ENCODE measurements at regions not wholly inside any gene's neighbourhood (a gene's known extent, or its start where the extent isn't known, plus 50 kb on each side); places are given as distances from the start of the nearest gene placed in this dataset.

DNA sequence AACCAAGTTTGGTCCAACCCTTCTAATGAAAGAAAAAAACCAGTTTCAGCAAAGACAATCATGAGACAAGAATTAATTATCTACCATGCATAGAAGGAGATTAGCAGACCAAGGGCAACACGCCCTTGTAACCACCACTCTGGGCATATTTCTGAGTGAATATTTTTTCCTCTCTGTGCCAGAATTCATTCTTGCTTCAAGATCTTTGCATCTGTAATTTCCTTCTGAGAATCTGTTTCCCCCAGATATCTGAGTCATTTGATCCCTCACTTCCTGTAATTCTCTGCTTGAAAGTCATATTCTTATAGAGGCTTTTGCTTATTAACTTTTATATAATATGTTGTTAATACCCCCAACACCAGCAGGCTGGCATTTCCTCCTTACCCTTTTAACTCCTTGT lies 243.7 kb downstream of the SLC16A7 start:
- DNase-seq (ENCODE audit: low read depth in 2 of 2), result peak; percentile 17 to 62

DNA sequence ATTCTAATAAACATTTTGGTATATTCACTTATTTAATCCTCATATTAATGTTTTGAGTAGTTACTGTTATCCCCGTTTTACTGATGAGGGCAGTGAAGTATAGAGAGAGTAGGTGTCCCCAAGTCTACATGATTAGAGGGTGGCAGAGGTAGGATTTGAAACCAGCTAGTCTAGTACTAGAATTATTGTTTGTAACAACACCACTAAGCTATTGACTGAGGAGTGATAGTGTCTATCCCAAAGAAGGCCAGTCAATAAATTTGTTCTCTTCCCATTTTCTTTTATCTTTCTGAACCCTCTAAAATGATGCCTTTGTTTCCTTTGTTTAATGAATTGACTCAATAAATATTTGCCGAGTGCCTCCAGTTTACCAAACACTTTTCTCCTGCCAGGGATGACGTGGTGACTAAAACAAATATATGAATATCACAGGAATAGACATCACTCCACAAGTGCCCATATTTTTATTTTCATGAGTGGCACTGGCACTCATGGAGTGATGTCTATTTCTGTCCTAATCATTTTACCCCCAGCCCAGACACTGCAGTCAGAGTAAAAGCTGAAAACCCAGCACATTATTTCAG lies 247.5 kb downstream of the SLC16A7 start:
- DNase-seq (ENCODE audit: low read depth in 2 of 2), result no peak

DNA sequence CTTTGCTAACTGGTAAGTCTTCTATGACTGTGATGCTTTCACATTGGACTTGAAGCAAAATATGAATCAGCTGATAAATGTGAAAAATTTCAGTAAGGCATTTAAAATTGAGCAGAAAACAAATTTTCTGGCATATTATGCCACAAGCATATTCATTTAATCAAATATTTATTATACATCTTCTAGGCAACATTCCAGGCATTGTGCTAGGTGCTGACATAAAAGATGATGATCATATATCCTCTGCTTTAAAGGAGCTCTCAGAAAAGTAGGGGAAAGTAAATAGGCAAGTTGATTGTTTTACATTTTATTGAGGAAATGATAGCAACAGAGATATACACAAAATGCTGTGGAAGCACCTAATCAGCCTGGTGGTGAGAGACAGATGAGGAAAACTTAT lies 248.9 kb downstream of the SLC16A7 start:
- no peak for DNase-seq (ENCODE audit: low read depth in 2 of 2)

DNA sequence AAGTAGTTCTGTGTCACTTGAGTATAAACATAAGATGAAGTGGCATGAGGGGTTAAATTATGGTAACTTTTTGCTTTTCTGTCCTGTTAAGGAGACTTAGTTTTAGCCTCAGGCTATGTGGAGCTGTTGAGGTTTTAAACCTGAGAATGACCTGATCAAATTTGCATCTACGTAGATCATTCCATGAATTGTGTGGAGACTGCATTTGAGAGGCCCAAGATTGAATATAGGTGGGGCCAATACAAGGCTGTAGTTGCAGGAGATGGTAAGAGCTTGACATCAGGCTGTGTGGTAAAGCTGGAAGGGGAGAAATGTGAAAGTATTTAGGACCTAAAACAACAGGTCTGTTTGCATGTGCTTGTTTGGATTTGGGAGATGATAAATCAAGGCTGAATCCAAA lies 249.5 kb downstream of the SLC16A7 start:
- no peak for DNase-seq (ENCODE audit: low read depth in 2 of 2)

DNA sequence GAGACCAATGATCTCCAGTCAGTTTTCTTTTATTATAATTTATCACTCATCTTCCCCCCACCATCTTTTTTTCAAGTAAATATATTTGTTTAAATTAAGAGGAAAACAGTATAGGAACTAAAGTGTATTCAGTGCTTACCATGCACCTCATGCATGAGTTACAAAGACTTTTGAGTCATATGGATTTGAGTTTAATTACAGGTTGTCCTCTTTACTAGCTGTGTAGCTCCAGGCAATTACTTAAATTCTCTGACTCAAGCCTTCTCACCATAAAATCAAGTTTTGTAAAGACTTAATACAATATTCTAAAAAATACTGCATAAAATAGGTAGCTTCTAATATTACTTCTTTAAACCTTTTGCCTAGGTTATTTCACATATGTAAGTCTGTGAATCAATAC lies 251.3 kb downstream of the SLC16A7 start:
- no peak for DNase-seq (ENCODE audit: low read depth in 2 of 2)

DNA sequence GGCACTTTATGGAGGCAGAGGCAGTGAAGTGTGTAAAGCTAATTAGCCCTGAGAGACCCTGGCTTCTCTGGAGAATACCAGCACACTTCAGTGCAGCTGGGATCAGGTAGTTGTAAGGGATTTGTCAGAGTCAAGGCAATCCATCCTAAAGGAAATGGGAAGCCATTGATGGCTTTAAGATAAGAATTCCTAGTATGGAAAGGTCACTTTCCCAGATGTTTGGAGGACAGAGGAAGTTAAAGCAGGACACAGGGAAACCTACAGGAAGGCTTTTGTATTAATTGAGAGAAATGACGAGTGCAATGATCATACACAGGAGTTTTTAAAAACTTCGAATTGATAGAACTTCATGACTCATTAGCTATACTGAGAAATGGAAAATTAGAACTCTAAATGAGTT lies 254.4 kb downstream of the SLC16A7 start:
- peak in 1 of 2 donors; percentile 7 for DNase-seq (ENCODE audit: low read depth in 2 of 2)

DNA sequence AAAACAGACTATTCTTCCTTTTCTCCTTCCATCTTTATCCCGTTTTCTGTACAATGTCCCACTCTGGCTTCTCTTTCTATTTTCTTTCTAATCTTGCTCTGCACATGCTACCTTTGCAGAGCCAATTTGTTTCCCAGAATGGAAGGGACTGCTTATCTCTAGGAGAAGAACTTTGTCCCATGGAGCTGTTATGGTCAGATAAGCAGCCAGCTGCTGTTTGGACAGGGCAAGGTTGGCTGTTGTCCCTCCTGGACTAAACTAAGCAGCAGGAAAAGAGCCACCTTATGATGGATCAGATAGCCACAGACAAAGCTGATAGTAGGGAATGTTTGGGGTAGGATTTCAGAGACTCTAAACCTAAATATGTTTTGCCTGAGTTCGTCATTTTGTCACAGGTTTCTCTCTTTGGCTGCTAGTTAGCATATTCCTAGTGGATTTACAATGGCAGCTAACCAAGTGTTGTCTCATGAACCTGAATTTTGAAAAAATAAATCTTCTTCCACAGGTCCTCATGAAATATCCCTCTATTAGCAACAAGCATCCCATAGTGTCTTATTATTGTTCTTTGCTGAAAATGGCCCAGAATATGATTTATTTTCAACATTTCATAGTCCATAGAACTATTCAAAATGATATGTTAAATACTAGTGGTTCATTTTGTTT lies 262.8 kb downstream of the SLC16A7 start:
- DNase-seq (ENCODE audit: low read depth in 2 of 2), result no peak

DNA sequence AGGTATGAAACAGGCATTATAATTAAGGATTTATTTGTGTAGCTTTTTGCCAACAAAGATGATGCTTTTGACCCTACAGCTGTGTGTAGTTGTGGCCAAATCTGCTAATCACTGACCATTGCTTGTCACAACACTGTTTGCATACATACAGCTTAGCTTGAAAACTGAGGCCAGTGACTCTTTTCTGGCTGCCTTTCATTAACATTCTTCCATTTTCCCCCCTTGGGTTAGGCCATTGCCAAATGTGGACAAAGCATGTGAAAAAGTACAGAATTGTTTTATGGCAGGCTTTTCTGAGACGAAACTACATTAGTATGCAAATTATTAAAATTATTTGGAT lies 263.3 kb downstream of the SLC16A7 start:
- no peak for DNase-seq (ENCODE audit: low read depth in 2 of 2)

DNA sequence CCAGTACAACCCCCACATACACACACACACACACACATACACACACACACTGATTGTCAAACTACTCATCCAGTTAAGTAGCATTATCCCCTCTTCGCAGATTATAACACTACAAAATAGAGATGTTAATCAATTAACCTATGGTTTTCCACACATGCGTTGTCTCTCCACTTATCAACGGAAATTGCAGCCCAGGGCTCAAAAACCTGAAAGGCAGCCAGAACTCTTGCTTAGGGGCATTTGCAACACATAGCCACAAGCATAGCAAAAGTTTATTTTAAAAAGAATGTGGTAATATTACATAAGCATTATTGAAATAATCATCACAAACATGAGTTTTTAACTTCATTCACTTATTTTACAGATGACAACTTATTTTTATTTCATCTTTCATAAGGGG lies 265.8 kb downstream of the SLC16A7 start:
- DNase-seq (ENCODE audit: low read depth in 2 of 2), result no peak

DNA sequence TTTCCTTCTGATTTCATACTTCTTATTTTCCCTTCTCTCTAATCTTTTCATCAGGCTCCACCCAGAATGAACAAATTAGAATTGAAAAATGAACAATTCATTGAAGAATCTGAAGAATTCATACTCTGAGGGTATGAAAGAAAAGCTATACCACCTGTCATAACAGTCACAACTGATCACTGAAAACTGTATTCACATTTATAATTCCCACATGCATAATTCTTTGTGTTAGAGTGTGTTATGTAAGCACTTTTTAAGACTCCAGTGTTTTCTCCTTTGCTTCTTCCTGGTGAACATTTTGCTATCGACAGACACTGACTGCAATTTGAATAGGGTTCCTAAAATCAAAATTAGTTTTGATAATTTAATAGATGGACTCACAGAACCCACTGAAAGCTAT lies 271.2 kb downstream of the SLC16A7 start:
- no peak for DNase-seq (ENCODE audit: low read depth in 2 of 2)

DNA sequence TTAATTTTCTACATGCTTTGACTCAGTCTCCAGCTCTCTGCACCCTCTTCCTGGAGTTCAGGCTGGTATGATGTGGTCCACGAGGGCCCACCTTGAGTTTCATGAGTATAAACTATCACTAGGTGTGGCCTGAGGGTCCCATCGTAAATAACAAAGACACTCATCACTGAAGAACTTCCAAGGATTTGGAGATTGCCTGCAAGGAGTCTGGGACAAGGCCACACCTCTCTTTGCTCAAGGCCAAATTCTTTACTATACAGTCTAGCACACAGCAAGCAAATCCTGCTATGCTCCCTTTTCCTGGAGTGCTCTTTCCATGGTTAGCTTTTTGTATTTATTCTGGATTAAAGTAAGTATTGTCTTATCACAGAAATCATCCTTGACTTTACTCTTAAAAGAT lies 271.9 kb downstream of the SLC16A7 start:
- DNase-seq (ENCODE audit: low read depth in 2 of 2), result no peak

DNA sequence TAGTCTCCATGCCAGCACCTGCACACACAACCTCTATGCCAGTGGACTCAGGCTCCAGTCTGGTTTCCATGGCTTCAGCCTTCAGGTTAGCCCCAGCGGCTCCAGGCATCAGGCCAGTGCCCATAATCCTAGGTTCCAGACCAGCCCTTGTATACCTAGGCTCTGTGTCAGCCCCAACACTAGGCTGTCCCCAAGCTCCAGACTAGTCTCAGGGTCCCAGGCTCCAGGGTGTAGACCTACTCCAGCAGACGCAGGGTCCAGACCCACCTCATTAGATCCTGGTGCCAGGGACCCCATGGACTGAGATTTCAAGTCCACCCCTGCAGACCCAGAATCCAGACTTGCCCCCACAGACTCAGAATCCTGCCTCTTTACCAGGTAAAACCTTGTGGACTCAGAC lies 275.9 kb downstream of the SLC16A7 start:
- no peak for DNase-seq (ENCODE audit: low read depth in 2 of 2)

DNA sequence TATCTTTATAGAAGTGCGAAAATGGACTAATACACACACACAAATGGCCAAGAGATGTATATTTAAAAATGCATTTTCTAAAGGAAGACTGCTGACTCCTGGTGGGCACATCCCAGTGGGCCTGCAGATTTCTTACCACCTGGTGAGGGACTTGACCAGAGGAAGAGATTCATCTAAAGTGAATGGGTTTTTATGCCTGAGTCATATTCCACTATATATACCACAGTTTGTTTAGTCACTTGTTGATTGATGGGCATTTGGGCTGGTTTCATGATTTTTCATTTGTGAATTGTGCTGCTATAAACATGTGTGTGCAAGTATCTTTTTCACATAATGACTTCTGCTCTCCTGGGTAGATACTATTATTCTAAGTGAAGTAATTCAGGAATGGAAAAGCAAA lies 277.3 kb downstream of the SLC16A7 start:
- DNase-seq (ENCODE audit: low read depth in 2 of 2), result no peak

DNA sequence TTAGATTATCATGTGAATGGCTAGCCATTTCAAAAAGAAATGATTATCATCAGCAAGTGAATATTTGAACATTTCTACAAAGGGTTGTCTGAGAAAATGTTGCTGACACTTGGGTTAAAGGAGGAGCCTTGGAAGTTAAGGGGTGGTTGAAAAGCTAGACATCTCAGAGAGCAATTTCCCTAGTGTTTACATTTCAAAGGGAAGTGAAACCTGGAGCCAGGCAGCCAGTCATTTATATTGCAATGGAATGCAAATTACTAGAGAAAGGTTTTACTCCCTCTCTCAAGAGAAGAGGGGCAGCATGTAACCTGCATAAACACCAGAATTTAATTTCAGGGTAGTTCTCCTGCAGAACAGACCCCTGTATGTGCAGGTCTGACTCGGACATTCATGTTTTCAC lies 279.0 kb downstream of the SLC16A7 start:
- no peak for DNase-seq (ENCODE audit: low read depth in 2 of 2)

DNA sequence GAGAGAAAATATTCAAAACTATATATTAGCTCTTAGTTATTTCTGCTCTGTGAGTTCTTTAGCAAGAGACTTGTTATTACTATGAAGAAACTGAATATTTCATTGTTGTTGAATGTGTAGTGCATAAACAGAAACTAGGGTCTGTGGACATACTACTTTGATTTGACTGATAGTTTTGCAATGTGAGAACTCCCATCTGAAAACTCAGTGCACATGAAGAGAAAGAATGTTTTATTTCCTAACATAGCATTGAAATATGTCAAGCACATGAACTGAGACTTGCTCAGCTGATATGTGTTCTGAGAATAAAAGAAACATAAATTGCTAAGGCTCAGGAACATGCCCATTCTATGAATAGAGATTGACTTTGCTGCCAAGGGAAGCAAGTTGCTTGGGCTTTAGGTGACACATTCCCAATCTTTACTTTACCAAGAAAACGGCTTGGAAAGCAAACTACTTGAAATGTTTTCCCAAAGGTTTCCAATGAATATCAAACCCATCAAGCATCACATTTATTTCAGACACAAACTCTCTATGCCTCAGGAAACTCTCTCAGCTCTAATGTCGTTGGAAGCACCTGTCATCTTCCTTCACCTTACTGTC lies 290.4 kb downstream of the SLC16A7 start:
- no peak for DNase-seq (ENCODE audit: low read depth in 2 of 2)

DNA sequence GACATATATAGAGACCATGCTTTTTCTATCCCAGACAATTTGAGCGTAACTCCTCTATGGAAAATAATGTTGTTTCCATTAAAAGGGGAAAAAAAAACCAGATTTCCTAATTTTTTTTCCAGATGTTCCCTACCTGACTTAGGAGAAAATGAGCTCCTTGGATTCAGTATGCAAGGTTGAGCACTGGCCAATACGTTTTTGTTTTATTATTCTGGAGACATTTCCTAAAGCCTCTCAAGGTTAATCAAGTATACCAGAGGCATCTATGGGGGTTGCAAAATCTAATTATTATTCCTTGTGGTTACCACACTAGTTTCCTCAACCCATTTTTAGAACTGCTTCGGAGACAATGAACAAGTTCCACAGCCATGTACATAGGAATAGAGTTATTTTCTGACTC lies 291.3 kb downstream of the SLC16A7 start:
- DNase-seq (ENCODE audit: low read depth in 2 of 2), result no peak

DNA sequence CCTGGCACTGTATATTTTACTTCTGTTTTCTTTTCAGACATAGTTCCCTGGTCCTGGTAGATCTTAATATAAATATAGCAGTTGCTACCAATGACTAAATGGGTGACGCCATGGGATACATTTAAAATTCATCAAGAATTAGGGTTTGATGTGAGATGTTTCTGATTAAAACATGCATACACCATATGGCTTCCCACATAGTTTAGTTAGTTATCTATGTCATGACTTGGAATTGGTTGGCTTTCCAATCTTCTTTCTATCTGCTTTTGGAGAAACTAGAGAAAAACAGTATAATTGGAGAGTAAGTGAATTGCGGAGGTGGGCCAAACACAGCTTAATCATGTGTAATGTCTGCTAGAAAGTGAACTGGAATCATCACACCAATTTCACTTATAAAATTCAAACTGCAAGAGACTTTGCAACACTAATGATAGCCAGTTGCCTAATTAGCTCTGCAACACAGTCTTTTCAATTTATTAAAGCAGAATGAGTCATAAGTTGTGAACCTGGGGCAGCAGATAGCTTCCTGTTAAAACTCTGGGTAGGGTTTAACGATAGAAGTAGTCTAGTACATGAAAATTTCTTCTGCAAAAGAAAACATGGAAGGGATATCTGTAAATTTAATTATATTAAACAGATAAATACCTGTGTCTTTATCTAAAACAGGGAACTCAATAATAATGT lies 295.2 kb downstream of the SLC16A7 start:
- no peak for DNase-seq (ENCODE audit: low read depth in 2 of 2)

DNA sequence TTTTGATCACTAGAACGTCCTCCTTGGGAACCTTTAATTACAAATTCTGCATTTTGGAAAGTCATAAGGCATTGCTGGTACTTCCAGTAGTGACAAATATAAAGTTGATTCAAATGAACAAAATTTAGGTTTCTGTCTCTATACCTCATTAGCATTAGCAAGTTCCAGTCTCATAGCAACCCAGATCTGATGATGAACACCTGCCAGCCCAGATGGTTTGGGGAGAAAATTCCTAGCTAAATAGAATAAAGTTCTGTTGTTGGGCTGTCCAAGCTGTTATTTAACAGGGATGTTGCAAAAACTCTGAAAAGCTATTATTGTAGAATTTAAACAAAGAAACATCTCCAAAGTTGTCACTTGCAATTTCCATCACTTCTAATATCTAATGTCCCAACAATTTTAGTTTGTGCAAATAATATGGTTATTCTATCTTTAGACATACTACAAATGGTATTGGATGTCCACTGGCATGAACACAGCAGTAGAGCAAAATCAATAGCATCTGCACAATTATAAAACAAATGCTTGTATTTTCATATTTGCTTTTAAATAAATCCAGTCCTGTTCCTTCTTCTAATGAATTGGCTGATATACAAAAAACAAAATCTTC lies 299.4 kb downstream of the SLC16A7 start:
- no peak for DNase-seq (ENCODE audit: low read depth in 2 of 2)

DNA sequence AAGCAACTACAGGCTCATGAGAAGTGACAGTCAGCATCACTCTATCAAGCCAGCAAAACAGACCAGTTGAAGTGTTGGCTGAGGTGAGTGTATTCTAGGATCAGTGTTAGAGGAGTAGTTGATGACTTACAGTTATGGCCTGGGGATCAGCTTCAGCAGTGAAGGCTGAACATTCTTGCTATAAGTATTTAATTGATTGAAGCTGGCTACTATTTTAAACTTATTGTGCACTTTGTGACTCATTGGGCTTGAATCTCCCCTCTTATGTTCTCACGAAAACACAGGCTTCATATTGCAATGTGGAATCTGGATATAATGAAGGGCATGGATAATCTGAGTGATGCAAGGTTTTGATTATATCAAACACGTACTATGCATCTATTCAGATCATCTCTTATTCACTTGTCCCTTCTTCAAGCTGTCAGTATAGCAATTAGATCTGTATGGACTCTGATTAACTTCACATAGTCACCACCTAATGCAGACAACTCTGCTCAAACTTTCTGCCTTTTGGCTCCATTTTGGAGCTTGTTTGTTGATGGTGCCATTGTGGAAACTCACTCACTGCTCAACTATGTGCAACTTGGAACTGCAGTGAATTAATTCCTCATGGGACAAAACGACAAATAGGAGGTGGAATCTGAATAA lies 309.2 kb downstream of the SLC16A7 start:
- DNase-seq (ENCODE audit: low read depth in 2 of 2), result no peak

DNA sequence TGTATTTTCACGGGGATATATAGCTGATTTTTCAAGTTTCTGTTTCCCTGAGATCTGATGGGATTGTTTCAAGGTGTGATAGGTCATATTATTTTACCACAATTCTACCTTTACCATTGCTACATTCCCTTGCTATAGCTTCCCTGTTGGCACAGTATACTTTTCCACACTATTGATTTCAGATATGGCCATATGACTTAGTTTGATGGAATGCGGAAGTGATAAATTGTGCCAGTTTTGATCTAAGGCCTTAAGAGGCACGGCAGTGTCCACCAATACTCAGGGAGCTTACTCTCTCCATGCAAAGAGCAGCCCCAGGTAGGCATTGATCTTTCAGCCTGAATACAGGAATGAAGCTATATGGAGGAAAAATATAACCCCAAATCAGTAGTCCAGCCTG lies 315.7 kb downstream of the SLC16A7 start:
- no peak for DNase-seq (ENCODE audit: low read depth in 2 of 2)

DNA sequence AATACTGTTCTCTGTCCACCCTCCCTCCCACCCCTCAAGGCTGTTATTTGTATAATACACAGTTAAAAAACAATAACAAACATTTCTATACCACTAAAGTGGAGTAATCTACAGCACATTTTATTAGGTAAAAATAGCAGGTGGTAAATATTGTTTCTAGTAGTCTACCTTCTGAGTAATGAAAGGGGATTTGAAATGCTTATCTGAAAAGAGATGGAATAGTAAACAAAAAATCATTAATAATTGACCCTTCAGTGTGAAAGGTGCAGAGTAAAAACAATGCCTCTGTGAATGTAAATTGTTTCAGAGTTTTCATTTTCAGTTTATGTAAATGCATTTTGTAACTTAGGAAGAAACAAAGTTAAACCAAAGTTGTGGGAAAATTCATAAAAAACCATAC lies 321.2 kb downstream of the SLC16A7 start:
- DNase-seq (ENCODE audit: low read depth in 2 of 2), result no peak

DNA sequence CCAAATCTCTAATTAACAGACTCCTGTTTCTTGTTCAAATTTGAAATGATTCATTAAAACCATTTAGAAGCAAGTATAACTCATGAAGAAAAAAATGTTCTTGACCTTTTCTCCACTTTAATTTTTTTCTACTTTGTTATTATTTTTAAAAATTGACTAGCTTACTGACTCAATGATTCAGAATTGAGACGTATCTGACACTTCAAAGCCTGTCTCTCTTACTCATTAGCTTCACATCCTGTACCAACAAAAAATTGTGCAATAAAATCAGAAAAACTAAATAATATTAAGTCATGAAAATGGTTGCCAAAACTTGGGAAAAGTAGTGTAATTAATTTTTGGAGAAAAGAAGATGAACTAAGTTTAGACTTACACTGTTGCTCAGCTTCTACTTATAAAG lies 331.2 kb downstream of the SLC16A7 start:
- no peak for DNase-seq (ENCODE audit: low read depth in 2 of 2)

Data from lung microvascular endothelial cell (primary cell).